Mesenchymal stem cell (in vitro differentiated cells and primary cell): ENCODE measurements at regions not wholly inside any gene's neighbourhood (a gene's known extent, or its start where the extent isn't known, plus 50 kb on each side); places are given as distances from the start of the nearest gene placed in this dataset.
A peak's percentile ranks its signal among the peaks of the same experiment; 100 is the strongest.

Source experiments
- DNase-seq: peaks from one replicate; pipeline ENCODE4 v3.0.0-alpha.2; 2013
- H2AFZ ChIP-seq: one replicate; pipeline ENCODE4 v1.6.1; 2013; ENCODE audit warnings: low read depth, mild to moderate bottlenecking, control low read depth, inconsistent platforms, low read length, moderate library complexity
- H2AK5ac ChIP-seq: 2 replicates; pipeline ENCODE4 v1.6.1; 2013; ENCODE audit warnings: low read length, moderate library complexity, mild to moderate bottlenecking, inconsistent platforms; ENCODE audit not compliant: severe bottlenecking
- H2BK120ac ChIP-seq: one replicate; pipeline ENCODE4 v1.6.1; 2013; ENCODE audit warnings: low read depth, mild to moderate bottlenecking, inconsistent platforms, low read length, moderate library complexity
- H2BK12ac ChIP-seq, 2 experiments: one replicate each; pipeline ENCODE4 v1.6.1; 2013; ENCODE audit warnings: inconsistent platforms in 2 of 2, low read length in 2 of 2, mild to moderate bottlenecking in 2 of 2, moderate library complexity in 2 of 2, control low read depth in 1 of 2
- H2BK15ac ChIP-seq: one replicate; pipeline ENCODE4 v1.6.1; 2013; ENCODE audit warnings: mild to moderate bottlenecking, low read depth, inconsistent platforms; ENCODE audit not compliant: poor library complexity, severe bottlenecking
- H2BK5ac ChIP-seq: 2 replicates; pipeline ENCODE4 v1.6.1; 2013; ENCODE audit warnings: low read depth, mild to moderate bottlenecking, low read length, control low read depth, inconsistent platforms; ENCODE audit not compliant: poor library complexity, severe bottlenecking
- H3K14ac ChIP-seq, 2 experiments: one replicate each; pipeline ENCODE4 v1.6.1; 2013; ENCODE audit warnings: inconsistent platforms in 2 of 2, low read length in 2 of 2, control low read depth in 1 of 2, mild to moderate bottlenecking in 1 of 2, moderate library complexity in 1 of 2
- H3K18ac ChIP-seq, 2 experiments: one replicate each; pipeline ENCODE4 v1.6.1; 2013; ENCODE audit warnings: inconsistent platforms in 2 of 2, low read length in 2 of 2, control low read depth in 1 of 2, low read depth in 1 of 2, mild to moderate bottlenecking in 1 of 2
- H3K23ac ChIP-seq, 2 experiments: one replicate each; pipeline ENCODE4 v1.6.1; 2013; ENCODE audit warnings: inconsistent platforms in 2 of 2, low read length in 2 of 2, mild to moderate bottlenecking in 2 of 2, moderate library complexity in 2 of 2, control low read depth in 1 of 2
- H3K27ac ChIP-seq: 2 replicates; pipeline ENCODE4 v1.5.1; 2013; ENCODE audit warnings: mild to moderate bottlenecking, moderate library complexity, low read length, control low read depth, inconsistent platforms; ENCODE audit not compliant: poor library complexity, severe bottlenecking
- H3K27me3 ChIP-seq, 2 experiments: 2 replicates each; pipeline versions ENCODE4 v1.6.1 to v1.7.0; 2013; ENCODE audit warnings: low read length in 2 of 2, mild to moderate bottlenecking in 2 of 2, moderate library complexity in 2 of 2, control low read depth in 1 of 2, inconsistent platforms in 1 of 2; ENCODE audit not compliant: control insufficient read depth in 1 of 2, insufficient read depth in 1 of 2
- H3K36me3 ChIP-seq, 2 experiments: 2 replicates each; pipeline versions ENCODE4 v1.6.1 to v1.7.0; 2013; ENCODE audit warnings: low read length in 2 of 2, control low read depth in 1 of 2, inconsistent platforms in 1 of 2, low read depth in 1 of 2, mild to moderate bottlenecking in 1 of 2; ENCODE audit not compliant: insufficient read depth in 2 of 2, control insufficient read depth in 1 of 2
- H3K4ac ChIP-seq, 2 experiments: one replicate each; pipeline ENCODE4 v1.6.1; 2013; ENCODE audit warnings: inconsistent platforms in 2 of 2, low read length in 2 of 2, mild to moderate bottlenecking in 2 of 2, moderate library complexity in 2 of 2, control low read depth in 1 of 2, low read depth in 1 of 2
- H3K4me1 ChIP-seq: 2 replicates; pipeline ENCODE4 v1.6.1; 2013; ENCODE audit warnings: low read depth, low read length, control low read depth; ENCODE audit not compliant: control insufficient read depth, insufficient read depth
- H3K4me2 ChIP-seq: 2 replicates; pipeline ENCODE4 v1.6.1; 2013; ENCODE audit warnings: low read length, mild to moderate bottlenecking, inconsistent platforms; ENCODE audit not compliant: poor library complexity, severe bottlenecking
- H3K4me3 ChIP-seq, 2 experiments: 2 replicates each; pipeline versions ENCODE4 v1.5.1 to v1.7.0; 2013; ENCODE audit warnings: low read length in 2 of 2, mild to moderate bottlenecking in 2 of 2, control low read depth in 1 of 2, low read depth in 1 of 2; ENCODE audit not compliant: insufficient read depth in 1 of 2
- H3K79me1 ChIP-seq: replicated peaks from 2 replicates; pipeline ENCODE4 v1.6.1; 2013; ENCODE audit warnings: mild to moderate bottlenecking, control low read depth, low read length, inconsistent platforms; ENCODE audit not compliant: poor library complexity, severe bottlenecking
- H3K9ac ChIP-seq: 2 replicates; pipeline ENCODE4 v1.7.0; 2013; ENCODE audit warnings: mild to moderate bottlenecking, low read length, moderate library complexity
- H3K9me3 ChIP-seq: 2 replicates; pipeline ENCODE4 v1.7.0; 2013; ENCODE audit warnings: mild to moderate bottlenecking, low read length; ENCODE audit not compliant: control insufficient read depth
- H4K8ac ChIP-seq: one replicate; pipeline ENCODE4 v1.6.1; 2013; ENCODE audit warnings: inconsistent platforms, mild to moderate bottlenecking, low read length, moderate library complexity
- H4K91ac ChIP-seq: one replicate; pipeline ENCODE4 v1.6.1; 2013; ENCODE audit warnings: mild to moderate bottlenecking, low read length, inconsistent platforms
- WGBS: methylation state at CpG from one replicate; pipeline ENCODE4 v1.1.7; 2013; ENCODE audit warnings: mixed read lengths; 5-methylcytosine and 5-hydroxymethylcytosine counted together

DNA sequence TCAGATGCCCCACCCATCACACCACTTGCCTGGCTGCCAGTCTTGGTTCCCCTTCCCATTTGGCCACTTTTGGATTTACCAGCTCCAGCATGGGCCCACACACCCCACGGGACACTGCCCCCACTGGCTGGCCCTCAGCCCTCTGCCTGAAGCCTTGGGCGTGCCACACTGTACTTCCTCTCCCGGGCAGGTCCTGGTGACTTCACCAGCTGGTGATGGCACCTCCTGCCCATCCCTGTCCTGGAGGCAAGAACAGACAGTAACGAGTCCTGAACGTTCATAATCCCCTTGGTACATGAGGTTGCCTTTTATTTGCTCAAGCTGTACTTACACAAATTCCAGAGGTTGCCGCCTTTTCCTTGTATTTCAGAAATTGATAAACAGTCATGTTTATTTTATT is 81.1 kb downstream of the TMEM17 start:
- H3K79me1 ChIP-seq: no peaks in the 10 kb centered on the region
- no peak overlapping the region for H2BK120ac ChIP-seq
- WGBS: 75% methylated on average over 5 of the region's 6 CpGs
- DNase-seq: no peak
- no peak overlapping the region for H3K4ac ChIP-seq
- H3K36me3 ChIP-seq: no peaks in the 10 kb centered on the region
- no peak overlapping the region for H3K14ac ChIP-seq
- H2AFZ ChIP-seq: no peak overlapping the region
- H3K4me3 ChIP-seq: no peak overlapping the region
- H3K4me2 ChIP-seq: no peak overlapping the region
- no peak overlapping the region for H4K8ac ChIP-seq
- H2BK5ac ChIP-seq: no peak overlapping the region
- H2AK5ac ChIP-seq: no peak overlapping the region
- H3K23ac ChIP-seq: no peak overlapping the region
- peaks cover 2% of the 10 kb centered on the region for H3K4me1 ChIP-seq
- no peak overlapping the region for H3K9ac ChIP-seq
- H2BK12ac ChIP-seq: no peak overlapping the region
- H3K18ac ChIP-seq: no peak overlapping the region
- H3K27me3 ChIP-seq: no peaks in the 10 kb centered on the region
- peaks cover 4% of the 10 kb centered on the region for H3K9me3 ChIP-seq
- no peak overlapping the region for H4K91ac ChIP-seq
- no peak overlapping the region for H2BK15ac ChIP-seq
- no peak overlapping the region for H3K27ac ChIP-seq

DNA sequence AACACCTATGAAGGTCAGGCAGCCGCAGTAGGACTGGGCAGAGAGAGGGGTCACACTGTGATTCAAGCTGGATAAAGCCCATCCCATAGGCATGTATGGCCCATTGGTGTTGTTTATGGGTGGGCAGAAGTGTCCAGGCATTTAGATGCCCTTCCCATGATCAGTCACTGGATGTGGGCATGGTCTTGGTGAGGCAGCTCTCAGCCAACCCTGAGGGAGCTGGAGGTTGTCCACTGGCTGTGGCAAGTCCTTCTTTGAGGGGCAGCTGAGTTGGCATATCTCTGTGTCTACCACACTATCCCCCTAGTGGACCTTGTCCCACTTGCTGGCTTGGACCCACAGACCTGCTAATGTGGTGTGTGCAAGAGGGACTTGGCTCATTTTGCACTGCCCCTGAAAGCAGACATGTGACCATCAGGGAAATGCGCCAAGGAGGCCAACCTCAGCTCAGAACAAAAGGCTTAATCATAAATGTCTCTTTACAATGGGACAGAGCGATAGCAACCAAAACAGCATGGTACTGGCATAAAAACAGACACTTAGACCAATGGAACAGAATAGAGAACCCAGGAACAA is 82.0 kb downstream of the TMEM17 start:
- Histone ChIP-seq H3K4me2 (no peak overlapping the region), H3K14ac (no peak overlapping the region), H3K23ac (no peak overlapping the region), H3K9ac (no peak overlapping the region), H2BK12ac (no peak overlapping the region), H3K18ac (no peak overlapping the region), H3K27me3 (no peaks in the 10 kb centered on the region), H4K8ac (no peak overlapping the region), H3K4ac (no peak overlapping the region), H4K91ac (no peak overlapping the region), H2BK120ac (no peak overlapping the region), H2AK5ac (no peak overlapping the region), H3K27ac (no peak overlapping the region), H3K4me3 (no peak overlapping the region), H2BK15ac (no peak overlapping the region), H3K79me1 (no peaks in the 10 kb centered on the region), H3K36me3 (no peaks in the 10 kb centered on the region), H3K4me1 (peaks cover 2% of the 10 kb centered on the region), H3K9me3 (peaks cover 11% of the 10 kb centered on the region), H2BK5ac (no peak overlapping the region), H2AFZ (no peak overlapping the region)
- no peak for DNase-seq
- 98% methylated on average over 3 of the region's 3 CpGs for WGBS

DNA sequence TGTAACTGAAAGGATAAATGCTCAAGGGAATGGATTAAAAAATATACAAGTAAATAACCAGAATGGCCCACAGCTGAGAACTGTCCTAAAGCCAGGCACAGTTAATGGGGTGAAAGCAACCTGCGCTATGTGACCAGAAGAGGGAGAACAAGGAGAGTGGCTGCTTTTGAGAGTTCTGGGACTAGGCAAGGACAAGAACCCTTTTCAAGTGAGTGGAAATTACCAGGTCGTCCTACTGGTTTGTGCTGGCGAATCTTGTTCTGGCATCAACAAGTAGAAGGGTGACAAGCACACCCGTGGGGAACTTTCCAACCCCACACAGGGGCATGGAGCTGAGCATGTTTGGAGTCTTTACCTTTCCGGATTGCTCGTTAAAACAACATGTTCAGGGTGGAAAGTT is 82.8 kb downstream of the TMEM17 start:
- Histone ChIP-seq H2AFZ (no peak overlapping the region), H4K8ac (no peak overlapping the region), H2BK120ac (no peak overlapping the region), H3K4me2 (no peak overlapping the region), H2AK5ac (no peak overlapping the region), H3K4ac (no peak overlapping the region), H4K91ac (no peak overlapping the region), H2BK12ac (no peak overlapping the region), H3K14ac (no peak overlapping the region), H3K36me3 (no peaks in the 10 kb centered on the region), H3K4me1 (peaks cover 2% of the 10 kb centered on the region), H3K27ac (no peak overlapping the region), H3K27me3 (no peaks in the 10 kb centered on the region), H3K9me3 (peaks cover 11% of the 10 kb centered on the region), H3K79me1 (no peaks in the 10 kb centered on the region), H3K4me3 (no peak overlapping the region), H2BK15ac (no peak overlapping the region), H2BK5ac (no peak overlapping the region), H3K9ac (no peak overlapping the region), H3K23ac (no peak overlapping the region), H3K18ac (no peak overlapping the region)
- DNase-seq: peak; percentile 10
- WGBS: 80% methylated on average over 6 of the region's 6 CpGs

DNA sequence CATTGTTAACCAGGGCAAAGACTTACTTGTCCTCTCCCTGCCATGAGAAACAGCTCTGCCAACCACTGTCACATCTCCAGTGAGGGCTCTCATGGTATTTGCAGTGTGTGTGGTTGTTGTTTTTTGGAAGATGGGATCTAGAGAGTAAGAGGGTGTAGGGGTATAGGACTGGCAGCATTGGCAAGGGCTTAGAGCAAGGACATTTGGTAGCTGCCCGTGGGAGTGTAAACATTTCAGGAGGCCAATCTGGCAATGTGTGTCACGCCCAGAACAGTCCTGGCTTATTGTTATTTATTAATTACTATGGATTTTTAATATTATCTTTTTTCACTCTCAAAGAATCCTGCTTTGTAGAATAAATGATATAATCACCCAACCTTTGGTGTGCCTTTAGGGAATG is 90.5 kb downstream of the TMEM17 start:
- Histone ChIP-seq H3K4ac (no peak overlapping the region), H3K4me1 (peaks cover 8% of the 10 kb centered on the region)

More for the DNA sequence above, 90.5 kb downstream of the TMEM17 start:
- Histone ChIP-seq H3K18ac (no peak overlapping the region), H3K23ac (no peak overlapping the region), H2AFZ (no peak overlapping the region), H3K4me2 (no peak overlapping the region), H3K4me3 (no peak overlapping the region), H3K14ac (peak overlapping the region in 1 of 2 experiments; percentile 7), H3K27me3 (no peaks in the 10 kb centered on the region), H2BK12ac (no peak overlapping the region), H4K8ac (no peak overlapping the region), H4K91ac (no peak overlapping the region), H2AK5ac (no peak overlapping the region), H2BK5ac (no peak overlapping the region), H3K27ac (no peak overlapping the region), H3K79me1 (no peaks in the 10 kb centered on the region), H3K9ac (no peak overlapping the region), H2BK120ac (no peak overlapping the region), H2BK15ac (no peak overlapping the region), H3K36me3 (no peaks in the 10 kb centered on the region), H3K9me3 (peaks cover 8% of the 10 kb centered on the region)
- WGBS: no CpG with 5 or more reads among the region's 2 CpGs
- no peak for DNase-seq
